Neural cell (in vitro differentiated cells): ENCODE measurements at regions not wholly inside any gene's neighbourhood (a gene's known extent, or its start where the extent isn't known, plus 50 kb on each side); places are given as distances from the start of the nearest gene placed in this dataset.
"Not testable (repeated sequence)": the region's sequence is repeated elsewhere in the genome, so short reads cannot be mapped to it uniquely, and the experiment has no call there.

Experiments
- H2AFZ ChIP-seq: fragments of 200-600, 300-800 bp; sonication (generic), shearing (Covaris generic); 2 replicates; pipeline ENCODE4 v1.6.0; 2014; ENCODE audit warnings: low read depth, mild to moderate bottlenecking, antibody characterized with exemption, low read length, moderate library complexity
- H3F3A ChIP-seq: fragments of 200-600 bp; shearing (Covaris generic); 2 replicates; pipeline ENCODE4 v1.6.1; 2016; ENCODE audit warnings: mild to moderate bottlenecking, moderate library complexity, mixed read lengths, antibody characterized with exemption, low read length; ENCODE audit not compliant: insufficient read depth, poor library complexity, severe bottlenecking
- H3K27ac ChIP-seq: fragments of 200-600, 300-800 bp; sonication (generic), shearing (Covaris generic); 2 replicates; pipeline ENCODE4 v1.5.1; 2014; ENCODE audit warnings: mild to moderate bottlenecking, low read length, moderate library complexity
- H3K27me3 ChIP-seq: fragments of 300-800, 200-600 bp; sonication (generic), shearing (Covaris generic); 2 replicates; pipeline ENCODE4 v1.6.0; 2014; ENCODE audit warnings: mild to moderate bottlenecking, low read depth, low read length, moderate library complexity; ENCODE audit not compliant: insufficient read depth
- H3K36me3 ChIP-seq: fragments of 300-800, 200-600 bp; sonication (generic), shearing (Covaris generic); 2 replicates; pipeline ENCODE4 v1.5.1; 2014; ENCODE audit warnings: mild to moderate bottlenecking, antibody characterized with exemption, low read length, moderate library complexity; ENCODE audit not compliant: insufficient read depth
- H3K4me2 ChIP-seq: fragments of 300-800, 200-600 bp; sonication (generic), shearing (Covaris generic); 2 replicates; pipeline ENCODE4 v1.6.0; 2014; ENCODE audit warnings: mild to moderate bottlenecking, low read length
- H3K4me3 ChIP-seq: fragments of 300-800, 200-600 bp; sonication (generic), shearing (Covaris generic); 2 replicates; pipeline ENCODE4 v1.5.1; 2014; ENCODE audit warnings: mild to moderate bottlenecking, low read length, moderate library complexity
- H3K79me2 ChIP-seq: fragments of 200-600 bp; shearing (Covaris generic); replicated peaks from 2 replicates; pipeline ENCODE4 v1.6.0; 2014; ENCODE audit warnings: mild to moderate bottlenecking, low read length, moderate library complexity; ENCODE audit not compliant: insufficient read depth
- H3K9ac ChIP-seq: fragments of 300-800, 200-600 bp; sonication (generic), shearing (Covaris generic); 2 replicates; pipeline ENCODE4 v1.6.1; 2016; ENCODE audit warnings: mild to moderate bottlenecking, low read length, mixed read lengths
- H3K9me2 ChIP-seq: fragments of 200-600 bp; shearing (Covaris generic); 2 replicates; pipeline ENCODE4 v1.6.1; 2016; ENCODE audit warnings: mild to moderate bottlenecking, low read length, mixed read lengths; ENCODE audit not compliant: insufficient read depth
- H3K9me3 ChIP-seq: fragments of 200-600, 300-800 bp; sonication (generic), shearing (Covaris generic); 2 replicates; pipeline ENCODE4 v1.6.1; 2016; ENCODE audit warnings: mild to moderate bottlenecking, mixed run types, low read length, moderate library complexity, mixed read lengths
- H4K20me1 ChIP-seq: fragments of 200-600 bp; shearing (Covaris generic); 2 replicates; pipeline ENCODE4 v1.6.1; 2016; ENCODE audit warnings: mild to moderate bottlenecking, mixed run types; ENCODE audit not compliant: insufficient read depth
- EP300 ChIP-seq: fragments of 450-650 bp; conservative IDR thresholded peaks from 2 replicates; pipeline ENCODE4 v1.6.1; 2014; ENCODE audit warnings: antibody characterized with exemption, mild to moderate bottlenecking, moderate library complexity; ENCODE audit not compliant: poor library complexity, severe bottlenecking
- EZH2 ChIP-seq: fragments of 200-600, 300-800 bp; shearing (Covaris generic), sonication (generic); IDR thresholded peaks from 2 replicates; pipeline ENCODE4 v1.6.1; 2014; ENCODE audit warnings: antibody characterized with exemption, low read length, borderline replicate concordance, mild to moderate bottlenecking; ENCODE audit not compliant: insufficient read depth, poor library complexity, severe bottlenecking
- MXI1 ChIP-seq: fragments of 450-650 bp; conservative IDR thresholded peaks from 2 replicates; pipeline ENCODE4 v1.6.1; 2014; ENCODE audit warnings: antibody characterized with exemption, mild to moderate bottlenecking; ENCODE audit not compliant: poor library complexity, severe bottlenecking
- POLR2AphosphoS5 ChIP-seq: IDR thresholded peaks from 2 replicates; pipeline ENCODE4 v1.6.1; 2012
- RAD21 ChIP-seq: fragments of 450-650 bp; conservative IDR thresholded peaks from 2 replicates; pipeline ENCODE4 v1.6.1; 2014; ENCODE audit warnings: antibody characterized with exemption, mild to moderate bottlenecking, moderate library complexity
- SMC3 ChIP-seq: fragments of 450-650 bp; conservative IDR thresholded peaks from 2 replicates; pipeline ENCODE4 v1.6.1; 2014; ENCODE audit warnings: antibody characterized with exemption, mild to moderate bottlenecking, moderate library complexity; ENCODE audit not compliant: poor library complexity
- TAF1 ChIP-seq: IDR thresholded peaks from 2 replicates; pipeline ENCODE4 v1.6.1; 2012; ENCODE audit warnings: low read depth
- TF ChIP-seq, protein P1 (sequence below): IDR thresholded peaks from 2 replicates; pipeline ENCODE4 v1.6.1; 2012; ENCODE audit warnings: borderline replicate concordance
- TF ChIP-seq, protein P2 (sequence below): fragments of 450-650 bp; IDR thresholded peaks from 2 replicates; pipeline ENCODE4 v1.5.1; 2014; ENCODE audit warnings: antibody characterized with exemption, mild to moderate bottlenecking, moderate library complexity; ENCODE audit not compliant: poor library complexity, severe bottlenecking

DNA sequence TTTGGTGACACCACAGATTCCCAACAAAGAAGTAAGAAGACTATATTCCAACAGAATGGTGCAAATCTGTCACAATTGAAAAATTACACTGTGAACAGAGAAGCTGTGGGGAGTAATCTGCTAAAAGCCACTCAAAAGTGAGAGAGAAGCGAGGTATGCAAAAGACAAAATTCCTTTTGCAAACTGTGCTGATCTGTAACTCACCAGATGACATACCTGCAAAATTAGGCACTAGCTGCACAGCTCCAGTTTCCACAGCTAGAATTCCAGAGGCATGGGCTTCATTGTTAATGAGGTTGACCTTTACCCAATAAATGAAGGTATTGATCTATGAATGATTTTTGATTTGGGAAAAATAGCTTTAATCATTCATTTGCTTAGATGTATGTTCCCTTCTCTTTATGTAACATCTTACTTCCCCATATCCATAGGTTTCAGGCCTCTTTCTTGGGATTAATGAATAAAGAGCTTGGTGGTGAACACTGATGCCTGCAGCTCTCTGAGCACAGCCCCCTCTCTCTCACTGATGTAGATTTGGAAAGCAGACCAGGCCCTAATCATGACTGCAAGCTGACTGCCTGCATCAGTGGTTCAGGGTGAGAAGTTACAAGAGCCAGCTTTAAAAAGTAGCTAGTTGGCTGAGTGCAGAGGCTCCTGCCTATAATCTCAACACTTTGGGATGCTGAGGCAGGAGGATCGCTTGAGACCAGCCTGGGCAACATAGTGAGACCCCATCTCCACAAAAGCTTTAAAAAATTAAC lies 85.2 kb downstream of the LACC1 start:
- Histone ChIP-seq H3K79me2 (no peaks in the 10 kb centered on the region), H3K27ac (no peak overlapping the region), H3K36me3 (no peaks in the 10 kb centered on the region), H3K27me3 (no peaks in the 10 kb centered on the region), H3K9me2 (no peaks in the 10 kb centered on the region), H3K4me3 (no peak overlapping the region), H4K20me1 (no peaks in the 10 kb centered on the region), H3K9ac (no peak overlapping the region), H3F3A (no peaks in the 10 kb centered on the region), H2AFZ (no peak overlapping the region), H3K9me3 (no peaks in the 10 kb centered on the region), H3K4me2 (no peak overlapping the region)
- TF ChIP-seq, protein P1, sequence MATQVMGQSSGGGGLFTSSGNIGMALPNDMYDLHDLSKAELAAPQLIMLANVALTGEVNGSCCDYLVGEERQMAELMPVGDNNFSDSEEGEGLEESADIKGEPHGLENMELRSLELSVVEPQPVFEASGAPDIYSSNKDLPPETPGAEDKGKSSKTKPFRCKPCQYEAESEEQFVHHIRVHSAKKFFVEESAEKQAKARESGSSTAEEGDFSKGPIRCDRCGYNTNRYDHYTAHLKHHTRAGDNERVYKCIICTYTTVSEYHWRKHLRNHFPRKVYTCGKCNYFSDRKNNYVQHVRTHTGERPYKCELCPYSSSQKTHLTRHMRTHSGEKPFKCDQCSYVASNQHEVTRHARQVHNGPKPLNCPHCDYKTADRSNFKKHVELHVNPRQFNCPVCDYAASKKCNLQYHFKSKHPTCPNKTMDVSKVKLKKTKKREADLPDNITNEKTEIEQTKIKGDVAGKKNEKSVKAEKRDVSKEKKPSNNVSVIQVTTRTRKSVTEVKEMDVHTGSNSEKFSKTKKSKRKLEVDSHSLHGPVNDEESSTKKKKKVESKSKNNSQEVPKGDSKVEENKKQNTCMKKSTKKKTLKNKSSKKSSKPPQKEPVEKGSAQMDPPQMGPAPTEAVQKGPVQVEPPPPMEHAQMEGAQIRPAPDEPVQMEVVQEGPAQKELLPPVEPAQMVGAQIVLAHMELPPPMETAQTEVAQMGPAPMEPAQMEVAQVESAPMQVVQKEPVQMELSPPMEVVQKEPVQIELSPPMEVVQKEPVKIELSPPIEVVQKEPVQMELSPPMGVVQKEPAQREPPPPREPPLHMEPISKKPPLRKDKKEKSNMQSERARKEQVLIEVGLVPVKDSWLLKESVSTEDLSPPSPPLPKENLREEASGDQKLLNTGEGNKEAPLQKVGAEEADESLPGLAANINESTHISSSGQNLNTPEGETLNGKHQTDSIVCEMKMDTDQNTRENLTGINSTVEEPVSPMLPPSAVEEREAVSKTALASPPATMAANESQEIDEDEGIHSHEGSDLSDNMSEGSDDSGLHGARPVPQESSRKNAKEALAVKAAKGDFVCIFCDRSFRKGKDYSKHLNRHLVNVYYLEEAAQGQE, result no peak
- TF ChIP-seq EZH2 (no peak), EP300 (no peak), POLR2AphosphoS5 (no peak), SMC3 (no peak), TAF1 (no peak), RAD21 (no peak), MXI1 (no peak)
- TF ChIP-seq, protein P2, sequence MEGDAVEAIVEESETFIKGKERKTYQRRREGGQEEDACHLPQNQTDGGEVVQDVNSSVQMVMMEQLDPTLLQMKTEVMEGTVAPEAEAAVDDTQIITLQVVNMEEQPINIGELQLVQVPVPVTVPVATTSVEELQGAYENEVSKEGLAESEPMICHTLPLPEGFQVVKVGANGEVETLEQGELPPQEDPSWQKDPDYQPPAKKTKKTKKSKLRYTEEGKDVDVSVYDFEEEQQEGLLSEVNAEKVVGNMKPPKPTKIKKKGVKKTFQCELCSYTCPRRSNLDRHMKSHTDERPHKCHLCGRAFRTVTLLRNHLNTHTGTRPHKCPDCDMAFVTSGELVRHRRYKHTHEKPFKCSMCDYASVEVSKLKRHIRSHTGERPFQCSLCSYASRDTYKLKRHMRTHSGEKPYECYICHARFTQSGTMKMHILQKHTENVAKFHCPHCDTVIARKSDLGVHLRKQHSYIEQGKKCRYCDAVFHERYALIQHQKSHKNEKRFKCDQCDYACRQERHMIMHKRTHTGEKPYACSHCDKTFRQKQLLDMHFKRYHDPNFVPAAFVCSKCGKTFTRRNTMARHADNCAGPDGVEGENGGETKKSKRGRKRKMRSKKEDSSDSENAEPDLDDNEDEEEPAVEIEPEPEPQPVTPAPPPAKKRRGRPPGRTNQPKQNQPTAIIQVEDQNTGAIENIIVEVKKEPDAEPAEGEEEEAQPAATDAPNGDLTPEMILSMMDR, result no peak

DNA sequence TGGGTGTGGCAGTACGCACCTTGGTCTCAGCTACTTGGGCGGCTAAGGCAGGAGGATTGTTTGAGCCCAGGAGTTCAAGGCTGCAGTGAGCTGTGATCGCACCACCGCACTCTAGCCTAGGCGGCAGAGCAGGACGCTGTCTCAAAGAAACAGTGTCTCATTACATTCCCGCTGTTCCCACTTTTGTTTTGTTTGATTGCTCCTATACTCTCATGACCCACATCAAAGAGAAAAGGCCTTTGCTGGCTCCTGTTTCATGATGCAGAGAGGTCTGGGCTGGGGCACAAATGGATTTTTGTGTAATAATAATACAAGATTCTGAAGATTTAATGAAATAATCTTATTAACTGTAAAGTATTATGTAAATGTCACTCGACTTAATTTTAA lies 85.7 kb downstream of the LACC1 start:
- Histone ChIP-seq H3K27me3 (no peaks in the 10 kb centered on the region), H3K79me2 (no peaks in the 10 kb centered on the region), H3K4me2 (no peak overlapping the region), H3K36me3 (no peaks in the 10 kb centered on the region), H2AFZ (no peak overlapping the region), H3K9me3 (no peaks in the 10 kb centered on the region), H3K9me2 (no peaks in the 10 kb centered on the region), H3F3A (no peaks in the 10 kb centered on the region), H3K9ac (no peak overlapping the region), H3K27ac (no peak overlapping the region), H4K20me1 (no peaks in the 10 kb centered on the region), H3K4me3 (no peak overlapping the region)
- TF ChIP-seq POLR2AphosphoS5, result no peak
- no peak for TF ChIP-seq EP300
- TF ChIP-seq RAD21, result no peak
- TF ChIP-seq TAF1, result no peak

DNA sequence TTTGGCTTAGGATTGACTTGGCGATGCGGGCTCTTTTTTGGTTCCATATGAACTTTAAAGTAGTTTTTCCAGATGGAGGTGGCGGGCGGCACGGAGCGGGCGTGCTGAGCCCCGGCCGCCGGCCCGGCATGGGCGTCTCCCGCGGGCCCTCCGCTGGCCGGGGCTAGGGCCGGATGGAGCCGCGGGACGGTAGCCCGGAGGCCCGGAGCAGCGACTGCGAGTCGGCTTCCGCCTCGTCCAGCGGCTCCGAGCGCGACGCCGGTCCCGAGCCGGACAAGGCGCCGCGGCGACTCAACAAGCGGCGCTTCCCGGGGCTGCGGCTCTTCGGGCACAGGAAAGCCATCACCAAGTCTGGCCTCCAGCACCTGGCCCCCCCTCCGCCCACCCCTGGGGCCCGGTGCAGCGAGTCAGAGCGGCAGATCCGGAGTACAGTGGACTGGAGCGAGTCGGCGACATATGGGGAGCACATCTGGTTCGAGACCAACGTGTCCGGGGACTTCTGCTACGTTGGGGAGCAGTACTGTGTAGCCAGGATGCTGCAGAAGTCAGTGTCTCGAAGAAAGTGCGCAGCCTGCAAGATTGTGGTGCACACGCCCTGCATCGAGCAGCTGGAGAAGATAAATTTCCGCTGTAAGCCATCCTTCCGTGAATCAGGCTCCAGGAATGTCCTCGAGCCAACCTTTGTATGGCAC lies 88.7 kb downstream of the LACC1 start:
- H4K20me1 ChIP-seq, H2AFZ ChIP-seq, H3K4me2 ChIP-seq, H3K9ac ChIP-seq, H3K79me2 ChIP-seq, H3K9me3 ChIP-seq, H3K9me2 ChIP-seq, H3F3A ChIP-seq, H3K27ac ChIP-seq, H3K36me3 ChIP-seq, H3K4me3 ChIP-seq, H3K27me3 ChIP-seq: not testable (repeated sequence)

DNA sequence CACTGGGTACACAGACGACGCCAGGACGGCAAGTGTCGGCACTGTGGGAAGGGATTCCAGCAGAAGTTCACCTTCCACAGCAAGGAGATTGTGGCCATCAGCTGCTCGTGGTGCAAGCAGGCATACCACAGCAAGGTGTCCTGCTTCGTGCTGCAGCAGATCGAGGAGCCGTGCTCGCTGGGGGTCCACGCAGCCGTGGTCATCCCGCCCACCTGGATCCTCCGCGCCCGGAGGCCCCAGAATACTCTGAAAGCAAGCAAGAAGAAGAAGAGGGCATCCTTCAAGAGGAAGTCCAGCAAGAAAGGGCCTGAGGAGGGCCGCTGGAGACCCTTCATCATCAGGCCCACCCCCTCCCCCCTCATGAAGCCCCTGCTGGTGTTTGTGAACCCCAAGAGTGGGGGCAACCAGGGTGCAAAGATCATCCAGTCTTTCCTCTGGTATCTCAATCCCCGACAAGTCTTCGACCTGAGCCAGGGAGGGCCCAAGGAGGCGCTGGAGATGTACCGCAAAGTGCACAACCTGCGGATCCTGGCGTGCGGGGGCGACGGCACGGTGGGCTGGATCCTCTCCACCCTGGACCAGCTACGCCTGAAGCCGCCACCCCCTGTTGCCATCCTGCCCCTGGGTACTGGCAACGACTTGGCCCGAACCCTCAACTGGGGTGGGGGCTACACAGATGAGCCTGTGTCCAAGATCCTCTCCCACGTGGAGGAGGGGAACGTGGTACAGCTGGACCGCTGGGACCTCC lies 89.4 kb downstream of the LACC1 start:
- H3K9ac ChIP-seq, H3K27ac ChIP-seq, H3K9me2 ChIP-seq, H3K4me2 ChIP-seq, H4K20me1 ChIP-seq, H2AFZ ChIP-seq, H3K36me3 ChIP-seq, H3F3A ChIP-seq, H3K27me3 ChIP-seq, H3K79me2 ChIP-seq, H3K4me3 ChIP-seq, H3K9me3 ChIP-seq: not testable (repeated sequence)

DNA sequence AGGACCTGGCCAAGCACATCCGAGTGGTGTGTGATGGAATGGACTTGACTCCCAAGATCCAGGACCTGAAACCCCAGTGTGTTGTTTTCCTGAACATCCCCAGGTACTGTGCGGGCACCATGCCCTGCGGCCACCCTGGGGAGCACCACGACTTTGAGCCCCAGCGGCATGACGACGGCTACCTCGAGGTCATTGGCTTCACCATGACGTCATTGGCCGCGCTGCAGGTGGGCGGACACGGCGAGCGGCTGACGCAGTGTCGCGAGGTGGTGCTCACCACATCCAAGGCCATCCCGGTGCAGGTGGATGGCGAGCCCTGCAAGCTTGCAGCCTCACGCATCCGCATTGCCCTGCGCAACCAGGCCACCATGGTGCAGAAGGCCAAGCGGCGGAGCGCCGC lies 90.2 kb downstream of the LACC1 start:
- H3F3A ChIP-seq, H3K79me2 ChIP-seq, H3K4me3 ChIP-seq: not testable (repeated sequence)

More for the DNA sequence above, 90.2 kb downstream of the LACC1 start:
- not testable (repeated sequence) for H3K9ac ChIP-seq, H3K9me2 ChIP-seq, H3K4me2 ChIP-seq, H3K27me3 ChIP-seq, H2AFZ ChIP-seq, H3K36me3 ChIP-seq, H3K9me3 ChIP-seq, H3K27ac ChIP-seq, H4K20me1 ChIP-seq
